GM04504 (cell line): ENCODE measurements at regions not wholly inside any gene's neighbourhood (a gene's known extent, or its start where the extent isn't known, plus 50 kb on each side); places are given as distances from the start of the nearest gene placed in this dataset.
"Not testable (repeated sequence)": the region's sequence is repeated elsewhere in the genome, so short reads cannot be mapped to it uniquely, and the experiment has no call there.

Source experiments
- DNase-seq: peaks from one replicate; pipeline ENCODE4 v3.0.0-alpha.2; 2012; ENCODE audit warnings: low read depth

DNA sequence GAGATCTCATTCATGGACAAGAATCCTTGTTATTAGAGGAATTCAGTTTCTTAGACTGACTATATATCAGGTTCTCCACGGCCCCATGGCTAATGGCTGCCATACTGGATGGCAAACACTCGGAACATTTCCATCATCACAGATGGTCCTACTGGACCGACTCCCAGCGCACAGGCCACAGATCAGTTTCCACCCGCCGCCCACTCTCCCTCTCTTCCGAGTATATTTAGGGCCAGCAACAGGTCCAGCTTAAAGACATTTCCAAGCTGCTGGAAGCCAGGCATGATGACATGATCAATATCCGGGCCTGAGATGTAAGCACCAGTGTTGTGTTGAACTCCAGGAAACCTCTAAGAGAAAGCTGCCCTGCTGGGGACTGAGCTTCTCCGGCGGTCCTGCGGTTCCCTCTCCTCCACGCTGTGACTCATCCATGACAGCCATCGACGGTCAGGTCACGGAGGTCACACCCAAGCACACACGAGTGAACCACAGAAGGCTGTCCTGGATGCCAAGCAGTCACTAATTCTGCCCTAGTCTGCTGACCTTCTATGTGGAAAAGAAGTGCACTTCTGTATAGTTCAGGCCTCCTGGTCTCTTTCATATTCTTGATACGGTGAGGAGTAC is 64.4 kb upstream of the LPCAT1 start:
- DNase-seq, result not testable (repeated sequence)

GRCh38 chr5:1583081-1583875 is 59.5 kb upstream of the LPCAT1 start:
- DNase-seq, result not testable (repeated sequence)

GRCh38 chr5:1579389-1579788 is 55.6 kb upstream of the LPCAT1 start:
- DNase-seq, result not testable (repeated sequence)

DNA sequence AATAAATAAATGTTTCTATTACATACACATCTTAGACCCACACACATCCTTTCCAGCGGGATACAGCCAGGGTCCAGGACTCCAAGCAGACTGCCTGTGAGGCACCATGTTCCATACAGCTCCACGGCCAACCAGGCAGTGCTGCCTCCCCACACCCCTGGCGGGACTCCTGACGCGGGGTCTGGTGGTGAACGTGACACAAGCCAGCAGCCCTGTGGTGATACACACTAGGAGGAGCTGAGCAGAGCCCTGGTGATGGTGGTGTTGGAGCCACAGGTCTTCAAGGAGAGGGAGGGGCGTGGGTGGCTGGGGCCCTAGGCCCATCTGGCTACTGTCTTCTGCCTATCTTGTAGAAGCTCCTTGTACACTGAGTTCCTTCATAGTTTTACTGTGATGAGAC is 53.1 kb upstream of the LPCAT1 start:
- not testable (repeated sequence) for DNase-seq

DNA sequence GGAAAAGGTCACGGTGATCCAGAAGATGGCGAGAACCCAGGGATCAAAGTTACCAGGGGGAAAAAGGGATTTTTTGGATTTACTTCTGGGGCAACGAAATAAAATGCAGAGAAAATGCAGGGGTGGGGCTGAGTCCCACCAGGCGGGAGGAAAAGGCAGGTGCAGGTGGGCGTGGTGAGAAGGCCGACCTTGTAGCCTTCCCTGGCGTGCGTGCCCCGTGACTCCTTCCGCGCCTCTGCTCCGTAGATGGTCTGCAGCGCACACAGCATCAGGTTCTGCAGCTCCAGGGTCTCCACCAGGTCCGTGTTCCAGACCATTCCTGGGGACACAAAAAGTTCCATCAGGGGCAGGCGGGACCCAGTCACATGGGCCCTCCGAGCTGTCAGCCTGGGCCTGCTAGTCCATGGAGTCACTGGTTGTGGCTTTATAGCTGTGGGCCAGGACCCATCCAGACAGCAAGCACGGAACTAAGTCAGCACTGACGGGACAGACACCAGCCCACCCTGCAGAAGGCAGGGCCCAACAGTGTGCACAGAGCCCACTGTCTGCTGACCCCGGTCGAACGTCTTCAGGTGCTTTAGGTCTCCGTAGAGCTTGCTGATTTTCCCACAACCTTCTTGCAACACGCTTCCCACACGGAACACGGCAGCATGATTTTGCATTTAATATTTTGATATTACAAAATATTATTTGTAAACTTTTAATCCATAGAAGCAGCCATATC is 52.4 kb upstream of the LPCAT1 start:
- not testable (repeated sequence) for DNase-seq

GRCh38 chr5:1575491-1575890 is 51.7 kb upstream of the LPCAT1 start:
- DNase-seq, result not testable (repeated sequence)

DNA sequence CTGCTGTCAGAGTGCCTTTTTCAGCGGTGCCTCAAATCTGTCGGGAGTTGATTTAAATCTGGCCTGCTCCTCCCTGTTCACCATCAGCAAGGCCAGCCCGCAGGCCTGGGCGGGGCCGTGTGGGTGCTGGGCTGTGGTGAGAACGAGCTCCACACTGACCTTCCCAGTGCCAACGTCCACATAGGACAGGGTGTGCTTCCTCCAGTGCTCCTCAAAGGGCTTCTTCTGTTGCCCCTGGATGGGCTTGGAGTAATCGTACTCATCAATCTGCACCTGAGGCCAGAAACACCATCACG is 50.2 kb upstream of the LPCAT1 start:
- DNase-seq, result not testable (repeated sequence)

- DNase-seq, result not testable (repeated sequence)
Measured at GRCh38 chr5:1573217-1574022, 49.7 kb upstream of the LPCAT1 start.
